MM.1S (cell line): ENCODE measurements at regions not wholly inside any gene's neighbourhood (a gene's known extent, or its start where the extent isn't known, plus 50 kb on each side); places are given as distances from the start of the nearest gene placed in this dataset.

Experiments used
- DNase-seq: peaks from one replicate; pipeline ENCODE4 v3.0.0-alpha.2; 2015
- H2AFZ ChIP-seq: fragments of 300-600 bp; sonication (generic); 2 replicates; pipeline ENCODE4 v1.6.0; 2016; ENCODE audit warnings: antibody characterized with exemption, low read length
- H3F3A ChIP-seq: fragments of 300-600 bp; sonication (generic); 2 replicates; pipeline ENCODE4 v1.6.1; 2016; ENCODE audit warnings: mild to moderate bottlenecking, antibody characterized with exemption, low read length, moderate library complexity, mixed read lengths; ENCODE audit not compliant: insufficient read depth
- H3K27ac ChIP-seq: fragments of 300-600 bp; sonication (generic); 2 replicates; pipeline ENCODE4 v1.5.1; 2016; ENCODE audit warnings: mild to moderate bottlenecking, low read length
- H3K27me3 ChIP-seq: fragments of 300-600 bp; sonication (generic); replicated peaks from 2 replicates; pipeline ENCODE4 v1.6.0; 2016; ENCODE audit warnings: low read length; ENCODE audit not compliant: insufficient read depth
- H3K36me3 ChIP-seq: fragments of 300-600 bp; sonication (generic); replicated peaks from 2 replicates; pipeline ENCODE4 v1.6.1; 2016; ENCODE audit warnings: mild to moderate bottlenecking, low read length, mixed read lengths; ENCODE audit not compliant: insufficient read depth
- H3K4me1 ChIP-seq: fragments of 300-600 bp; sonication (generic); 2 replicates; pipeline ENCODE4 v1.6.1; 2016; ENCODE audit warnings: low read length, mixed read lengths
- H3K4me2 ChIP-seq: fragments of 300-600 bp; sonication (generic); 2 replicates; pipeline ENCODE4 v1.6.0; 2016; ENCODE audit warnings: low read depth, low read length
- H3K4me3 ChIP-seq: fragments of 300-600 bp; sonication (generic); 2 replicates; pipeline ENCODE4 v1.5.1; 2016; ENCODE audit warnings: low read length, mixed read lengths
- H3K79me2 ChIP-seq: fragments of 300-600 bp; sonication (generic); 2 replicates; pipeline ENCODE4 v1.6.1; 2016; ENCODE audit warnings: mixed run types, low read length, mixed read lengths
- H3K9ac ChIP-seq: fragments of 300-600 bp; sonication (generic); 2 replicates; pipeline ENCODE4 v1.6.1; 2016; ENCODE audit warnings: low read length, mixed read lengths
- H3K9me2 ChIP-seq: fragments of 300-600 bp; sonication (generic); replicated peaks from 2 replicates; pipeline ENCODE4 v1.6.1; 2016; ENCODE audit warnings: mild to moderate bottlenecking, low read length, mixed read lengths; ENCODE audit not compliant: insufficient read depth
- H3K9me3 ChIP-seq: fragments of 300-600 bp; sonication (generic); replicated peaks from 2 replicates; pipeline ENCODE4 v1.6.1; 2016; ENCODE audit warnings: mild to moderate bottlenecking, low read length, mixed read lengths; ENCODE audit not compliant: insufficient read depth
- H4K20me1 ChIP-seq: fragments of 300-600 bp; sonication (generic); 2 replicates; pipeline ENCODE4 v1.6.1; 2016; ENCODE audit warnings: mild to moderate bottlenecking, low read length, moderate library complexity, mixed read lengths; ENCODE audit not compliant: insufficient read depth
- CTCF ChIP-seq: fragments of 300-600 bp; sonication (generic); IDR thresholded peaks from 2 replicates; pipeline ENCODE4 v1.5.1; 2016; ENCODE audit warnings: antibody characterized with exemption, low read length, mixed read lengths
- EZH2 ChIP-seq: fragments of 300-600 bp; sonication (generic); optimal IDR thresholded peaks from 2 replicates; pipeline ENCODE3; 2017; ENCODE audit warnings: low read depth, mild to moderate bottlenecking, antibody characterized with exemption, low read length, mixed read lengths
- EZH2phosphoT487 ChIP-seq: fragments of 300-600 bp; sonication (generic); IDR thresholded peaks from 2 replicates; pipeline ENCODE4 v1.6.1; 2018; ENCODE audit warnings: antibody characterized with exemption, low read length

DNA sequence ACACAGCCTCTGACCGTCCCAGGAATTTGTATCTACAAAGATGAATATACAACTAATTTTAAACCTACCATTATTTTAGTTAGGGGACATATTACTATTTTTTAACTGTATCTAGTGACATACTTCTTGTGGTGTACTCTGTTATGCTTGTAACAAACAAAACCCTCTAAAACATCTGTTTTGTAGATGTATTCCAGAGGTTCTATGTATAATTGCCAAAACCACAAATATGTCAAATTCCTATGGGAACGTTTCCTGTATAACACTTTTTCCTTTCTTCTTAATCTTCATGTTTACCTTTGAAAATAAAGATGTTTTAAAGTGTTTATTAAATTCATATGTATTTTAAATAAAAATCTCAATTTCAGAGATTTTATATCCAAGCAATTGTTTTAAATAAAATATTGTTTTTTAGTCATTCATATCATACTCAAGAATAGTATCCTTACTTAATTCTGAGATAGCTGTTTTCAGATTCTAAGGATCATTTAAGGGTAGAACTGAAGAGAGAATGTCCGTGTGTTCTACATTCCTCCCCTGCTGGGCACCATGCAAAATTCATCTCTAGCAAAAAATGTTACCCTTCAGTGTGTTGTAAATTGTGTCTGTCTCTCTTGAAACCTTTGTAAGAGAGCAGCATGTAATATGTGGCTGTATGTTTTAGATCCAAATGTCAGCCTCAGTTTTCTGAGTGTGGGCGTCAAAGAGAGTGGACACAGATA is 1327.7 kb downstream of the EFNB2 start:
- no peak overlapping the region for H3K9ac ChIP-seq
- no peaks in the 10 kb centered on the region for H3K9me3 ChIP-seq
- no peaks in the 10 kb centered on the region for H3K4me1 ChIP-seq
- no peak overlapping the region for H3K4me2 ChIP-seq
- TF ChIP-seq EZH2 (no peak), EZH2phosphoT487 (no peak), CTCF (no peak)
- no peaks in the 10 kb centered on the region for H3F3A ChIP-seq
- H2AFZ ChIP-seq: no peak overlapping the region
- no peaks in the 10 kb centered on the region for H3K27me3 ChIP-seq
- H3K27ac ChIP-seq: no peak overlapping the region
- H3K36me3 ChIP-seq: no peaks in the 10 kb centered on the region
- no peak overlapping the region for H3K4me3 ChIP-seq
- DNase-seq: no peak
- H3K79me2 ChIP-seq: no peaks in the 10 kb centered on the region
- H4K20me1 ChIP-seq: no peaks in the 10 kb centered on the region
- no peaks in the 10 kb centered on the region for H3K9me2 ChIP-seq

DNA sequence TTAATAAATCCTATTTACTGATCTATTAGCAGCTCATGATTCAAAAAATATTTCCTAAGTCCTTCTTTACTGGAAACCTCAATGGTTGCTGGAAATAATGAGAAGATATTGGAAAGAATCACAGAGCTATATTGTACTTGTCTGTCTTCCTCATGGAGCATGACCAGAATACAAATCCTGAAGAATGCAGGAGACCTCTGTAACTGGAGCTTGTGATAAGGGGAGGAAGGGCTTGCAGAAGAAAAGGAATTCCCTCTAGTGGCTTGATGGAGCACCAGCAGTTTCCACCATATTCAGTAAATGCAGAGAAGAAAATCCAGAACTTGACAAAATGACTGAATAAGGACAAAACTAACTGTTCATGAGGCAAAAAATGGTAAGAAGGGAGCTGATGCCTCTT is 1333.1 kb downstream of the EFNB2 start:
- H3K9me2 ChIP-seq: no peaks in the 10 kb centered on the region
- no peak overlapping the region for H3K27ac ChIP-seq
- TF ChIP-seq CTCF (peak; percentile 42), EZH2phosphoT487 (no peak)
- H2AFZ ChIP-seq: no peak overlapping the region
- H4K20me1 ChIP-seq: no peaks in the 10 kb centered on the region
- H3K9me3 ChIP-seq: no peaks in the 10 kb centered on the region
- H3K27me3 ChIP-seq: no peaks in the 10 kb centered on the region
- no peaks in the 10 kb centered on the region for H3K4me1 ChIP-seq
- DNase-seq: peak; percentile 18
- no peak overlapping the region for H3K4me3 ChIP-seq
- no peak overlapping the region for H3K4me2 ChIP-seq
- H3K9ac ChIP-seq: no peak overlapping the region
- H3K36me3 ChIP-seq: no peaks in the 10 kb centered on the region
- no peaks in the 10 kb centered on the region for H3F3A ChIP-seq
- H3K79me2 ChIP-seq: no peaks in the 10 kb centered on the region

DNA sequence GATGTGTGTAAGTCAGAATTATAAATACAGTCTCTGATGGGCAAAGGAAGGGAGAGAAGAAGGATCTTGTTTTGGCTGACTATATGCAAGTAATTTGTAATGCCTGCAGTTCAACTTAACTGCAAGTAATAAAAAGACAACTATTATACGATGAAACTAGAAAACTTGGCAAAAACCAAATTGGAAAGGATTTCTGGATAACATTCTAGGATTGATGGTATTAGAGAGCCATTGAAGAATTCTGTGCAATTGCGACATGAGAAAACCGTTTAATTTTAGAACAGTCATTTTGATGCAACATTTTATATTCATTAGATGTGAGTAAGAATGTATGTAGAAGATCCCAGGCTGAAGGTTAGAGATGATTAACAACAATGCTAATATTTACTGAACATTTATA is 1334.1 kb downstream of the EFNB2 start:
- Histone ChIP-seq H2AFZ (no peak overlapping the region), H3K79me2 (no peaks in the 10 kb centered on the region), H3K27me3 (no peaks in the 10 kb centered on the region), H3K4me1 (no peaks in the 10 kb centered on the region), H3K27ac (no peak overlapping the region), H3K4me3 (no peak overlapping the region), H3F3A (no peaks in the 10 kb centered on the region), H3K9me3 (no peaks in the 10 kb centered on the region), H3K4me2 (no peak overlapping the region), H3K9ac (no peak overlapping the region), H3K36me3 (no peaks in the 10 kb centered on the region), H3K9me2 (no peaks in the 10 kb centered on the region), H4K20me1 (no peaks in the 10 kb centered on the region)
- no peak for TF ChIP-seq EZH2
- TF ChIP-seq EZH2phosphoT487: no peak
- no peak for TF ChIP-seq CTCF
- no peak for DNase-seq
